DOHH2 (cell line): ENCODE measurements at regions not wholly inside any gene's neighbourhood (a gene's known extent, or its start where the extent isn't known, plus 50 kb on each side); places are given as distances from the start of the nearest gene placed in this dataset.

Source experiments
- H3F3A ChIP-seq: fragments of 200-600 bp; sonication (generic), shearing (Covaris generic); 2 replicates; pipeline ENCODE4 v1.6.0; 2016; ENCODE audit warnings: antibody characterized with exemption, mild to moderate bottlenecking; ENCODE audit not compliant: control insufficient read depth, insufficient read depth
- H3K27ac ChIP-seq: fragments of 200-600 bp; sonication (generic); 2 replicates; pipeline ENCODE4 v1.5.1; 2014; ENCODE audit warnings: low read depth, mild to moderate bottlenecking, low read length, moderate library complexity
- H3K27me3 ChIP-seq: fragments of 200-600 bp; sonication (generic); 2 replicates; pipeline ENCODE4 v1.6.1; 2014; ENCODE audit warnings: mild to moderate bottlenecking, low read length, mixed read lengths; ENCODE audit not compliant: control insufficient read depth
- H3K36me3 ChIP-seq: fragments of 200-600 bp; sonication (generic); 2 replicates; pipeline ENCODE4 v1.6.1; 2014; ENCODE audit warnings: mild to moderate bottlenecking, low read length, moderate library complexity, mixed read lengths; ENCODE audit not compliant: control insufficient read depth
- H3K4me1 ChIP-seq: fragments of 200-600 bp; sonication (generic); 2 replicates; pipeline ENCODE4 v1.6.1; 2014; ENCODE audit warnings: mild to moderate bottlenecking, low read length, mixed read lengths; ENCODE audit not compliant: control insufficient read depth
- H3K4me2 ChIP-seq: fragments of 200-600 bp; sonication (generic); 2 replicates; pipeline ENCODE4 v1.6.0; 2014; ENCODE audit warnings: mild to moderate bottlenecking, low read length, moderate library complexity
- H3K4me3 ChIP-seq: fragments of 200-600 bp; sonication (generic); 2 replicates; pipeline ENCODE4 v1.5.1; 2014; ENCODE audit warnings: mild to moderate bottlenecking, low read length, mixed read lengths
- H3K79me2 ChIP-seq: fragments of 200-600 bp; sonication (generic); 2 replicates; pipeline ENCODE4 v1.6.1; 2014; ENCODE audit warnings: mild to moderate bottlenecking, low read length, mixed read lengths; ENCODE audit not compliant: control insufficient read depth
- H3K9me2 ChIP-seq: fragments of 200-600 bp; sonication (generic); replicated peaks from 2 replicates; pipeline ENCODE4 v1.6.1; 2014; ENCODE audit warnings: mild to moderate bottlenecking, low read length, mixed read lengths; ENCODE audit not compliant: control insufficient read depth
- H3K9me3 ChIP-seq: fragments of 200-600 bp; sonication (generic); 2 replicates; pipeline ENCODE4 v1.6.1; 2014; ENCODE audit warnings: antibody characterized with exemption, low read length, mixed read lengths; ENCODE audit not compliant: control insufficient read depth, insufficient read depth
- H4K20me1 ChIP-seq: fragments of 200-600 bp; sonication (generic); 2 replicates; pipeline ENCODE4 v1.6.0; 2014; ENCODE audit warnings: low read depth, mild to moderate bottlenecking, antibody characterized with exemption, low read length, moderate library complexity; ENCODE audit not compliant: control insufficient read depth, insufficient read depth
- CTCF ChIP-seq: fragments of 200-600 bp; sonication (generic); IDR thresholded peaks from one replicate; pipeline ENCODE4 v1.5.1; 2014; ENCODE audit warnings: antibody characterized with exemption, mild to moderate bottlenecking, low read depth, low read length; ENCODE audit not compliant: poor library complexity, severe bottlenecking
- EZH2phosphoT487 ChIP-seq: fragments of 200-600 bp; sonication (generic); IDR thresholded peaks from 2 replicates; pipeline ENCODE4 v1.6.1; 2017; ENCODE audit warnings: borderline replicate concordance, mild to moderate bottlenecking, antibody characterized with exemption, low read length, moderate library complexity, mixed read lengths

DNA sequence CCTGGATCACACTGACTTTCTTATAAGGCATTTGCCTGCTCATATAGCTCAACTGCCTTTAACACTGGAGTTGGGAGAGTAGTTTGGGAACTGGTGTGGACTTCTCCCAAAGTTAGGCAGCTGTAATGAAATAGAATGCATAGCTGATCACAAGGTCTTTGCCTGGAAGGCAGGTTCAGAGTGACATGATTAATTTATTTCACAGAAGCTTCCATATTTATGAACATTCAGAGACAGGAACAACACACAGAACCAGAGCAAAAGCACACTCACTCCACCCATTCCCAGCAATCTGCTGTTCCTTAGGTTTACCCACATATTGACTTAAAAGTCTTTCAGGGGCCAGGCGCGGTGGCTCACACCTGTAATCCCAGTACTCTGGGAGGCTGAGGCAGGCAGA is 234.2 kb downstream of the REEP3 start:
- no peak overlapping the region for H3K27ac ChIP-seq
- H4K20me1 ChIP-seq = no peaks in the 10 kb centered on the region
- H3K4me2 ChIP-seq = no peak overlapping the region
- H3K27me3 ChIP-seq = peaks cover 11% of the 10 kb centered on the region
- H3K9me2 ChIP-seq = no peaks in the 10 kb centered on the region
- H3K36me3 ChIP-seq = no peaks in the 10 kb centered on the region
- H3K4me1 ChIP-seq = no peaks in the 10 kb centered on the region
- no peak for TF ChIP-seq EZH2phosphoT487
- TF ChIP-seq CTCF = no peak
- H3F3A ChIP-seq = no peaks in the 10 kb centered on the region
- no peak overlapping the region for H3K4me3 ChIP-seq
- no peaks in the 10 kb centered on the region for H3K9me3 ChIP-seq
- H3K79me2 ChIP-seq = no peaks in the 10 kb centered on the region

DNA sequence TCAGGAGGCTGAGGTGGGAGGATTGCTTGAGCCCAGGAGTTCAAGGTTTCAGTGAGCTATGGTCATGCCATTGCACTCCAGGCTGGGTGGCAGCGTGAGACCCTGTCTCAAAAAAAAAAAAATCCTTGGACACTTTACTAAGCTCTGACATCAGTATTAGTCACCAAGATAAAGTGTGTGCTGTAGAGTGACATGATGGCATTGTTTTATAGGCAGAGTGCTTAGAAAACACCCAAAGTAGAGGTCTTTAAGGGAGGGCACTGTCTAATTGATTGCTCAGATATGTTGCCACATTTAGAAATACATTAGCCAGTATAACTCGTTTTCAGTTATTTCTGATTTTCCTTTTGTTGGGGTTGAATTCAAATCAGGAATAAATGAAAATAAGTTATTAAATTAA is 235.9 kb downstream of the REEP3 start:
- H3K27me3 ChIP-seq = peaks cover 11% of the 10 kb centered on the region
- H3K4me3 ChIP-seq = no peak overlapping the region
- no peaks in the 10 kb centered on the region for H3F3A ChIP-seq
- H3K9me3 ChIP-seq = no peaks in the 10 kb centered on the region
- no peaks in the 10 kb centered on the region for H3K9me2 ChIP-seq
- H4K20me1 ChIP-seq = no peaks in the 10 kb centered on the region
- no peaks in the 10 kb centered on the region for H3K79me2 ChIP-seq
- TF ChIP-seq CTCF = no peak
- no peak for TF ChIP-seq EZH2phosphoT487
- H3K4me1 ChIP-seq = no peaks in the 10 kb centered on the region
- no peaks in the 10 kb centered on the region for H3K36me3 ChIP-seq
- H3K4me2 ChIP-seq = no peak overlapping the region
- no peak overlapping the region for H3K27ac ChIP-seq

- no peaks in the 10 kb centered on the region for H3F3A ChIP-seq
- no peak overlapping the region for H3K4me2 ChIP-seq
- no peak overlapping the region for H3K27ac ChIP-seq
- peaks cover 11% of the 10 kb centered on the region for H3K27me3 ChIP-seq
- H3K36me3 ChIP-seq = no peaks in the 10 kb centered on the region
- H3K4me1 ChIP-seq = no peaks in the 10 kb centered on the region
- H4K20me1 ChIP-seq = no peaks in the 10 kb centered on the region
- no peak overlapping the region for H3K4me3 ChIP-seq
- TF ChIP-seq CTCF (no peak), EZH2phosphoT487 (no peak)
- H3K9me2 ChIP-seq = no peaks in the 10 kb centered on the region
- H3K79me2 ChIP-seq = no peaks in the 10 kb centered on the region
- H3K9me3 ChIP-seq = no peaks in the 10 kb centered on the region
Observed at GRCh38 chr10:63758080-63758479, 236.9 kb downstream of the REEP3 start.

DNA sequence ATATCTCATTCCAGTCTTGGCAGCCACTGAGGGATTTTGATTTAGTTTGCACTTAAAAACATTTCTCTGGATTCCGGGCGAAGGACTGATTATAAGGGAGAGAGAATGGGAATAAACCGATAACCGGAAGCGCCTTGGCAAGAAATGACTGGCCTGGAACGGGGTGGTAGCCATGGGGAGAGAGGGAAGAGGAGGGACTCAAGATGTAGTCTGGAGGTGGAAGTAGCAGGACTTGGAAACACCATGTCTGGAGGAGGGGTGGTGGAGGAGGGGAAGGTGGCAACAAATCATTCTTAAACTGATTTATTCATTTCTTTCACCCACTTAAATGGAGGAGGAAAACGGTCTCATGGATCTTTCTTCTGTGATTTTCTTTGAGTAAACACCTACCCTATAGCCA is 238.1 kb downstream of the REEP3 start:
- no peaks in the 10 kb centered on the region for H3K36me3 ChIP-seq
- no peaks in the 10 kb centered on the region for H4K20me1 ChIP-seq
- H3K4me3 ChIP-seq = no peak overlapping the region
- H3K9me3 ChIP-seq = no peaks in the 10 kb centered on the region
- H3K79me2 ChIP-seq = no peaks in the 10 kb centered on the region
- no peak overlapping the region for H3K27ac ChIP-seq
- H3K4me1 ChIP-seq = no peaks in the 10 kb centered on the region
- TF ChIP-seq CTCF (no peak), EZH2phosphoT487 (no peak)
- H3K4me2 ChIP-seq = no peak overlapping the region
- H3K9me2 ChIP-seq = no peaks in the 10 kb centered on the region
- H3F3A ChIP-seq = no peaks in the 10 kb centered on the region
- peaks cover 11% of the 10 kb centered on the region for H3K27me3 ChIP-seq
